ENCODE measurements at regions not wholly inside any gene's neighbourhood (a gene's known extent, or its start where the extent isn't known, plus 50 kb on each side); places are given as distances from the start of the nearest gene placed in this dataset.

GRCh38 chr3:187458383-187458782 is 90.2 kb downstream of the RTP4 start:
- Histone ChIP-seq H3K27ac (ENCODE audit: low read depth, low read length) (no peak overlapping the region), H3K56ac (replicated peaks; ENCODE audit: insufficient read length, low read depth, low read length) (no peak overlapping the region), H2AK5ac (ENCODE audit: low read depth, low read length) (no peak overlapping the region), H3K36me3 (ENCODE audit: control insufficient read depth in 2 of 4, insufficient read depth in 4 of 4, low read length in 3 of 4) (no peaks in the 10 kb centered on the region), H3K79me2 (ENCODE audit: control insufficient read depth in 1 of 2, insufficient read depth in 2 of 2, low read length in 2 of 2) (no peaks in the 10 kb centered on the region), H4K91ac (replicated peaks; ENCODE audit: insufficient read length, low read length) (no peak overlapping the region), H3K9ac (replicated peaks in 1 of 4; ENCODE audit: extremely low read depth in 1 of 4, low read depth in 3 of 4, low read length in 3 of 4) (no peak overlapping the region), H2BK5ac (ENCODE audit: low read depth, low read length) (no peak overlapping the region), H3K18ac (ENCODE audit: extremely low read depth, low read length) (no peak overlapping the region), H3K4me1 (replicated peaks in 1 of 4; ENCODE audit: control insufficient read depth in 3 of 4, insufficient read depth in 4 of 4, low read length in 3 of 4) (peaks cover 0 to 2% (median 0%) of the 10 kb centered on the region in 4 experiments; a peak in 1 of 7 replicates), H2BK12ac (ENCODE audit: low read depth, low read length) (no peak overlapping the region), H3K4ac (replicated peaks; ENCODE audit: insufficient read length, low read depth, low read length) (no peak overlapping the region), H4K20me1 (replicated peaks in 1 of 2; ENCODE audit: control insufficient read depth in 1 of 2, insufficient read depth in 2 of 2, low read length in 2 of 2) (no peaks in the 10 kb centered on the region), H2BK15ac (ENCODE audit: low read length) (no peak overlapping the region), H3K4me3 (ENCODE audit: extremely low read depth in 1 of 4, insufficient read depth in 2 of 4, low read depth in 3 of 4, low read length in 4 of 4) (no peak overlapping the region), H4K5ac (ENCODE audit: insufficient read length, low read depth, low read length) (no peak overlapping the region), H2AFZ (ENCODE audit: low read length) (no peak overlapping the region), H3K4me2 (ENCODE audit: insufficient read depth in 1 of 2, low read depth in 2 of 2, low read length in 2 of 2) (no peak overlapping the region), H3K23me2 (ENCODE audit: low read depth, low read length) (no peaks in the 10 kb centered on the region; the same call in 1 of the 2 replicates), H3K14ac (ENCODE audit: insufficient read length) (no peak overlapping the region), H4K8ac (ENCODE audit: extremely low read depth, insufficient read depth, low read length) (no peak overlapping the region), H3K79me1 (ENCODE audit: low read depth, low read length) (no peaks in the 10 kb centered on the region), H2BK120ac (replicated peaks; ENCODE audit: low read depth, low read length) (no peak overlapping the region), H3K23ac (ENCODE audit: insufficient read length) (no peak overlapping the region), H3K27me3 (replicated peaks in 1 of 4; ENCODE audit: control insufficient read depth in 3 of 4, extremely low read depth in 1 of 4, insufficient read depth in 3 of 4, low read length in 3 of 4) (no peaks in the 10 kb centered on the region), H2BK20ac (ENCODE audit: low read length) (no peak overlapping the region), H3K9me3 (ENCODE audit: insufficient read depth in 2 of 2, low read depth in 1 of 2, low read length in 1 of 2) (no peaks in the 10 kb centered on the region)
- DNase-seq (ENCODE audit: low read depth in 1 of 2, low spot score in 2 of 2): no peak
- ChIA-PET POLR2A (ENCODE audit: partially characterized antibody) (no interaction called here), CTCF (ENCODE audit: partially characterized antibody) (interaction anchor here (1.0 to 3.5 kb wide), 2 partner anchors 140 to 221 kb away, joined by 3 to 19 read pairs; no protein-coding TSS in a partner anchor)
- FAIRE-seq: no peak
- TF ChIP-seq SUZ12 (IDR thresholded peaks at IDR 0.05; ENCODE audit: low read length): no peak
- TF ChIP-seq SP1 (IDR thresholded peaks at IDR 0.05; ENCODE audit: low read depth, low read length): no peak
- no peak for TF ChIP-seq TEAD4 (IDR thresholded peaks at IDR 0.05; ENCODE audit: low read depth, low read length)
- TF ChIP-seq, protein P1, sequence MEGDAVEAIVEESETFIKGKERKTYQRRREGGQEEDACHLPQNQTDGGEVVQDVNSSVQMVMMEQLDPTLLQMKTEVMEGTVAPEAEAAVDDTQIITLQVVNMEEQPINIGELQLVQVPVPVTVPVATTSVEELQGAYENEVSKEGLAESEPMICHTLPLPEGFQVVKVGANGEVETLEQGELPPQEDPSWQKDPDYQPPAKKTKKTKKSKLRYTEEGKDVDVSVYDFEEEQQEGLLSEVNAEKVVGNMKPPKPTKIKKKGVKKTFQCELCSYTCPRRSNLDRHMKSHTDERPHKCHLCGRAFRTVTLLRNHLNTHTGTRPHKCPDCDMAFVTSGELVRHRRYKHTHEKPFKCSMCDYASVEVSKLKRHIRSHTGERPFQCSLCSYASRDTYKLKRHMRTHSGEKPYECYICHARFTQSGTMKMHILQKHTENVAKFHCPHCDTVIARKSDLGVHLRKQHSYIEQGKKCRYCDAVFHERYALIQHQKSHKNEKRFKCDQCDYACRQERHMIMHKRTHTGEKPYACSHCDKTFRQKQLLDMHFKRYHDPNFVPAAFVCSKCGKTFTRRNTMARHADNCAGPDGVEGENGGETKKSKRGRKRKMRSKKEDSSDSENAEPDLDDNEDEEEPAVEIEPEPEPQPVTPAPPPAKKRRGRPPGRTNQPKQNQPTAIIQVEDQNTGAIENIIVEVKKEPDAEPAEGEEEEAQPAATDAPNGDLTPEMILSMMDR (IDR thresholded peaks at IDR 0.05; ENCODE audit: control extremely low read depth in 1 of 3, insufficient read depth in 1 of 3, low read depth in 1 of 3, low read length in 3 of 3): no peak
- WGBS, 2 experiments (ENCODE audit: extremely low coverage in 1 of 2, insufficient coverage in 1 of 2, insufficient read length in 1 of 2, insufficient replicate concordance in 2 of 2, low coverage in 1 of 2, low lambda C conversion rate in 2 of 2, missing lambda C conversion rate in 1 of 2): 94% methylated on average over 2 of the region's 2 CpGs; no CpG with 5 or more reads in 1 of the 2 experiments

All from H1 (cell line).